ENCODE measurements at regions not wholly inside any gene's neighbourhood (a gene's known extent, or its start where the extent isn't known, plus 50 kb on each side); places are given as distances from the start of the nearest gene placed in this dataset.

GRCh38 chr5:52173133-52173532 is 614.6 kb upstream of the ITGA1 start:
- TF ChIP-seq CTCF (IDR thresholded peaks at IDR 0.05 in 2 of 3, conservative IDR thresholded peaks at IDR 0.05 in 1 of 3; ENCODE audit: control insufficient read depth in 2 of 3, extremely low read depth in 1 of 3, insufficient read depth in 1 of 3, low read depth in 3 of 3, low read length in 3 of 3) (no peak), CHD2 (IDR thresholded peaks at IDR 0.05; ENCODE audit: borderline replicate concordance, low read depth, low read length) (no peak), POLR2A (IDR thresholded peaks at IDR 0.05; ENCODE audit: low read depth, low read length) (no peak), ZNF274 (IDR thresholded peaks at IDR 0.05; ENCODE audit: insufficient read depth, insufficient read length) (no peak), MYB (IDR thresholded peaks at IDR 0.05; ENCODE audit: borderline replicate concordance, low read depth, low read length) (no peak), RFX5 (IDR thresholded peaks at IDR 0.05; ENCODE audit: low read depth, low read length) (no peak), ZNF217 (IDR thresholded peaks at IDR 0.05) (no peak), CEBPB (IDR thresholded peaks at IDR 0.05; ENCODE audit: borderline replicate concordance in 1 of 2, low read depth in 2 of 2, low read length in 2 of 2) (no peak), SUZ12 (IDR thresholded peaks at IDR 0.05; ENCODE audit: unreplicated experiment) (no peak), E2F4 (IDR thresholded peaks at IDR 0.05; ENCODE audit: low read depth, low read length) (no peak), RELA (IDR thresholded peaks at IDR 0.05; ENCODE audit: borderline replicate concordance, partially characterized antibody) (no peak), TCF12 (IDR thresholded peaks at IDR 0.05; ENCODE audit: low read depth, low read length) (no peak), TCF3 (IDR thresholded peaks at IDR 0.05; ENCODE audit: borderline replicate concordance, insufficient read depth, low read depth, low read length) (no peak), YY1 (IDR thresholded peaks at IDR 0.05; ENCODE audit: low read depth, low read length) (no peak)

Data from GM12878 (cell line).